CD4-positive, alpha-beta T cell (primary cell): ENCODE measurements at regions not wholly inside any gene's neighbourhood (a gene's known extent, or its start where the extent isn't known, plus 50 kb on each side); places are given as distances from the start of the nearest gene placed in this dataset.

Experiments
- ATAC-seq: fragments of 200-7000 bp; cut with Tn5 transposase; one replicate; pipeline ENCODE4 v1.10.0; 2022; ENCODE audit warnings: mild to moderate bottlenecking; ENCODE audit not compliant: poor library complexity
- CTCF ChIA-PET: fragments of 350-600 bp; sonication (Branson Sonifier 250); formaldehyde crosslinking; loops from one replicate; lab custom pipeline; 2021; ENCODE audit warnings: antibody characterized with exemption, inconsistent platforms; lab: Charles Lee
- POLR2A ChIA-PET: fragments of 350-600 bp; sonication (Branson Sonifier 250); formaldehyde crosslinking; loops from one replicate; lab custom pipeline; 2021; ENCODE audit warnings: antibody characterized with exemption, inconsistent platforms; lab: Charles Lee
- DNase-seq, 14 experiments: peaks; one replicate each; pipeline ENCODE4 v3.0.0-alpha.2; 2013 to 2020; ENCODE audit warnings: mixed read lengths in 2 of 14
- H3K27ac ChIP-seq, 2 donors: one replicate each; pipeline versions ENCODE4 v1.5.1 to v1.7.0; 2013; ENCODE audit warnings: low read length in 2 of 2, low read depth in 1 of 2, mild to moderate bottlenecking in 1 of 2
- H3K27me3 ChIP-seq, 2 experiments: 1 replicate in 1 of 2; 2 replicates in 1 of 2; pipeline versions ENCODE4 v1.6.1 to v1.7.0; 2013; ENCODE audit warnings: low read length in 2 of 2, control low read depth in 1 of 2, mild to moderate bottlenecking in 1 of 2, moderate library complexity in 1 of 2; ENCODE audit not compliant: insufficient read depth in 2 of 2, control insufficient read depth in 1 of 2
- H3K36me3 ChIP-seq: one replicate; pipeline ENCODE4 v1.6.1; 2013; ENCODE audit warnings: low read length, control low read depth; ENCODE audit not compliant: insufficient read depth
- H3K4me1 ChIP-seq: one replicate; pipeline ENCODE4 v1.6.1; 2013; ENCODE audit warnings: low read length, control low read depth; ENCODE audit not compliant: insufficient read depth
- H3K4me3 ChIP-seq: one replicate; pipeline ENCODE4 v1.5.1; 2013; ENCODE audit warnings: mild to moderate bottlenecking, low read length, moderate library complexity
- H3K9me3 ChIP-seq, 2 experiments: 1 replicate in 1 of 2; 2 replicates in 1 of 2; pipeline versions ENCODE4 v1.6.1 to v1.7.0; 2013; ENCODE audit warnings: low read length in 2 of 2, mild to moderate bottlenecking in 2 of 2, control low read depth in 1 of 2, moderate library complexity in 1 of 2; ENCODE audit not compliant: control insufficient read depth in 1 of 2, insufficient read depth in 1 of 2
- H3K27ac Mint-ChIP-seq: one replicate; pipeline ENCODE4 v1.8.0; 2020; ENCODE audit warnings: mixed read lengths
- H3K27me3 Mint-ChIP-seq: one replicate; pipeline ENCODE4 v1.8.0; 2021; ENCODE audit warnings: mixed read lengths
- H3K36me3 Mint-ChIP-seq: one replicate; pipeline ENCODE4 v1.8.0; 2021; ENCODE audit warnings: low read depth, mixed read lengths
- H3K4me1 Mint-ChIP-seq: one replicate; pipeline ENCODE4 v1.8.0; 2021; ENCODE audit warnings: low read depth, mixed read lengths
- H3K4me3 Mint-ChIP-seq: one replicate; pipeline ENCODE4 v1.8.0; 2020; ENCODE audit warnings: mild to moderate bottlenecking, mixed read lengths
- H3K9me3 Mint-ChIP-seq: one replicate; pipeline ENCODE4 v1.8.0; 2020; ENCODE audit warnings: mixed read lengths
- CTCF ChIP-seq: fragments of 200-600 bp; IDR thresholded peaks from one replicate; pipeline ENCODE4 v1.8.0; 2022; ENCODE audit warnings: antibody characterized with exemption, mild to moderate bottlenecking
- intact Hi-C, 2 experiments: fragments of 100-400 bp; cut with DNase I in 1 of 2; cut with micrococcal nuclease in 1 of 2; formaldehyde crosslinking; loops; one replicate each; pipeline versions ENCODE4 v1.15.1 to v1.9.0; 2023 to 2025; cut with DNase I, micrococcal nuclease

- ChIA-PET CTCF (no interaction called here), POLR2A (no interaction called here)
- Mint-ChIP-seq H3K27me3 (peaks cover 20% of the 10 kb centered on the region), H3K36me3 (no peaks in the 10 kb centered on the region), H3K27ac (no peak overlapping the region), H3K9me3 (peaks cover 15% of the 10 kb centered on the region), H3K4me1 (no peaks in the 10 kb centered on the region), H3K4me3 (no peak overlapping the region)
- Histone ChIP-seq H3K4me1 (no peaks in the 10 kb centered on the region), H3K36me3 (no peaks in the 10 kb centered on the region), H3K27me3 (peaks cover 0 to 6% of the 10 kb centered on the region in 2 experiments), H3K9me3 (peaks cover 7 to 16% of the 10 kb centered on the region in 2 experiments), H3K4me3 (no peak overlapping the region), H3K27ac (no peak overlapping the region)
- DNase-seq (no peak), ATAC-seq (no peak)
- intact Hi-C loops, result no loop called here
- TF ChIP-seq CTCF, result no peak
Observed at GRCh38 chr3:10637342-10637741, 132.0 kb upstream of the ATP2B2 start.

- Histone ChIP-seq H3K4me1 (no peaks in the 10 kb centered on the region), H3K4me3 (no peak overlapping the region), H3K36me3 (no peaks in the 10 kb centered on the region), H3K27ac (no peak overlapping the region), H3K9me3 (peaks cover 7 to 16% of the 10 kb centered on the region in 2 experiments), H3K27me3 (peaks cover 0 to 6% of the 10 kb centered on the region in 2 experiments)
- ChIA-PET CTCF (no interaction called here), POLR2A (no interaction called here)
- no peaks in the 10 kb centered on the region for H3K4me1 Mint-ChIP-seq
- H3K27ac Mint-ChIP-seq, result no peak overlapping the region
- H3K4me3 Mint-ChIP-seq, result no peak overlapping the region
- intact Hi-C loops, result no loop called here
- H3K27me3 Mint-ChIP-seq, result peaks cover 15% of the 10 kb centered on the region
- TF ChIP-seq CTCF, result no peak
- ATAC-seq, result no peak
- no peak for DNase-seq
- no peaks in the 10 kb centered on the region for H3K36me3 Mint-ChIP-seq
- peaks cover 15% of the 10 kb centered on the region for H3K9me3 Mint-ChIP-seq
Observed at GRCh38 chr3:10638466-10638865, 133.1 kb upstream of the ATP2B2 start.

- Histone ChIP-seq H3K27me3 (peaks cover 0 to 3% of the 10 kb centered on the region in 2 experiments), H3K4me1 (no peaks in the 10 kb centered on the region), H3K9me3 (peaks cover 0 to 14% of the 10 kb centered on the region in 2 experiments), H3K27ac (no peak overlapping the region), H3K36me3 (no peaks in the 10 kb centered on the region), H3K4me3 (no peak overlapping the region)
- Mint-ChIP-seq H3K4me1 (no peaks in the 10 kb centered on the region), H3K4me3 (no peak overlapping the region), H3K36me3 (no peaks in the 10 kb centered on the region), H3K27ac (no peak overlapping the region), H3K9me3 (peaks cover 15% of the 10 kb centered on the region), H3K27me3 (peaks cover 20% of the 10 kb centered on the region)
- ChIA-PET CTCF (no interaction called here), POLR2A (no interaction called here)
- no peak for DNase-seq
- TF ChIP-seq CTCF, result no peak
- intact Hi-C loops, result no loop called here
- no peak for ATAC-seq
Observed at GRCh38 chr3:10641760-10642159, 136.4 kb upstream of the ATP2B2 start.
